Activated naive CD8-positive, alpha-beta T cell treated with anti-CD3 and anti-CD28 coated beads for 36 hours (primary cell): ENCODE measurements at regions not wholly inside any gene's neighbourhood (a gene's known extent, or its start where the extent isn't known, plus 50 kb on each side); places are given as distances from the start of the nearest gene placed in this dataset.

Source experiments
- DNase-seq: peaks from one replicate; pipeline ENCODE4 v3.0.0; 2021
- H3K27ac Mint-ChIP-seq: one replicate; pipeline ENCODE4 v1.8.0; 2022; ENCODE audit warnings: mild to moderate bottlenecking, moderate library complexity, mixed read lengths
- H3K27me3 Mint-ChIP-seq: one replicate; pipeline ENCODE4 v1.8.0; 2022; ENCODE audit warnings: mild to moderate bottlenecking, mixed read lengths
- H3K36me3 Mint-ChIP-seq: one replicate; pipeline ENCODE4 v1.8.0; 2021; ENCODE audit warnings: mild to moderate bottlenecking, mixed read lengths
- H3K4me1 Mint-ChIP-seq: one replicate; pipeline ENCODE4 v1.8.0; 2021; ENCODE audit warnings: mixed read lengths
- H3K4me3 Mint-ChIP-seq: one replicate; pipeline ENCODE4 v1.8.0; 2022; ENCODE audit warnings: mild to moderate bottlenecking, moderate library complexity, mixed read lengths
- H3K9me3 Mint-ChIP-seq: one replicate; pipeline ENCODE4 v1.8.0; 2022; ENCODE audit warnings: mixed read lengths

DNA sequence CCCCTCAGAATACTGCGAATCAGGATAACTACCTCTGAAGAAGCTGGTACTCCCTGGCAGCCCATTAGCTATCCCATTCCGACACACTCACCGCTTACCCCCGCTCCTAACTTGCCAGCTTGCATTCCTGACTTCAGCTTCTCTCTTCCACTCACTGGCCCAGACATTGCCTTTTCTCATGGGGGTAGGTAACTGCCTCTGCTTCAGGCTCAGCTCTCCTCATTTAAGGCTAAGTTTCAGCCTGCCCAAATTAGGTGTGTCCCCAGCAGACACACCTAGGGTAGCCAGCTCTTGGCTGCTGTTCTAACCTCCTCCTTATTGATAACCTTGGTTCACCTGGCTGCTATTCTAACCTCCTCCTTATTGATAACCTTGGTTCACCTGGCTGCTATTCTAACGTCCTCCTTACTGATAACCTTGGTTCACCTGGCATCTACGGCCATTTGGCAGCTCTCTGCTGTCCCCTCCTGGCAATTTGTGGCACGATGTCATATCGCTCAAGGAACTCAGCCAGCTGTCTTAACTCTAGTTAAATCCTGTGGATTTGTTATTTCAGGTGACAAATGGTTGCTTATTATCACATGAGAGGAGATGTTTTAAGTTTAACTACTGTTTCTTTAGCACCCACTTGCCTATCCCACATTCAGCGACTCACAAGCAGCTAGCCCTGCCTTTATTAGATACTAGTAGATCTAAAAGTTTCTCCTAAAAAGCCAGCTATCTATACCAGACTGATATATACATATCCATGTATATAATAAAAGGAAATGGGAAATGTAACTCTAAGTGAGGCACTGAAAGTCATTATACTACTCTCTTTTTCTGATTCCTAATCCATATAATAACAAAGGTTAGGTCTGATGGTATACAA lies 106.5 kb upstream of the ACP3 start:
- Mint-ChIP-seq H3K4me1 (no peaks in the 10 kb centered on the region), H3K27ac (no peak overlapping the region), H3K36me3 (no peaks in the 10 kb centered on the region), H3K4me3 (no peak overlapping the region), H3K9me3 (no peaks in the 10 kb centered on the region), H3K27me3 (peaks cover 18% of the 10 kb centered on the region)
- DNase-seq, result peak; percentile 2

DNA sequence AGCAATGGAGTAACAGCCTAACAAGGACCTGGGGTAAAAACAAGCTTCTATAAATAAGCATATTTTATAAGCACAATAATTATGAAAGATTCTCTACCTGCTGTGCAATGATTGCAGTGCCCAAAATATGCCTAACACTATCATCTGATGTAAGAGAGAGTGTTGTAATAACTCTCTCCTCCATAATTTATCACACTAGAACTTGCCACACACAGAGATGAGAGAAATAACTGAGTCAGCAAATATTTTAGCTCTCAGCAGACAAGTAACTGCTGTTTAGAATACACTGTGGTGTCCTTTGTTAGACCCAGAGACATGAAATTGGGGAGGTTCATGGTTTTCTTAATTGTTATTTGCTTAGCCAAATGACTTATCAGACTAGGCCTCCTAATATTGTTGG lies 105.3 kb upstream of the ACP3 start:
- no peak for DNase-seq
- Mint-ChIP-seq H3K27ac (no peak overlapping the region), H3K36me3 (no peaks in the 10 kb centered on the region), H3K9me3 (no peaks in the 10 kb centered on the region), H3K4me1 (no peaks in the 10 kb centered on the region), H3K27me3 (peaks cover 18% of the 10 kb centered on the region), H3K4me3 (no peak overlapping the region)

DNA sequence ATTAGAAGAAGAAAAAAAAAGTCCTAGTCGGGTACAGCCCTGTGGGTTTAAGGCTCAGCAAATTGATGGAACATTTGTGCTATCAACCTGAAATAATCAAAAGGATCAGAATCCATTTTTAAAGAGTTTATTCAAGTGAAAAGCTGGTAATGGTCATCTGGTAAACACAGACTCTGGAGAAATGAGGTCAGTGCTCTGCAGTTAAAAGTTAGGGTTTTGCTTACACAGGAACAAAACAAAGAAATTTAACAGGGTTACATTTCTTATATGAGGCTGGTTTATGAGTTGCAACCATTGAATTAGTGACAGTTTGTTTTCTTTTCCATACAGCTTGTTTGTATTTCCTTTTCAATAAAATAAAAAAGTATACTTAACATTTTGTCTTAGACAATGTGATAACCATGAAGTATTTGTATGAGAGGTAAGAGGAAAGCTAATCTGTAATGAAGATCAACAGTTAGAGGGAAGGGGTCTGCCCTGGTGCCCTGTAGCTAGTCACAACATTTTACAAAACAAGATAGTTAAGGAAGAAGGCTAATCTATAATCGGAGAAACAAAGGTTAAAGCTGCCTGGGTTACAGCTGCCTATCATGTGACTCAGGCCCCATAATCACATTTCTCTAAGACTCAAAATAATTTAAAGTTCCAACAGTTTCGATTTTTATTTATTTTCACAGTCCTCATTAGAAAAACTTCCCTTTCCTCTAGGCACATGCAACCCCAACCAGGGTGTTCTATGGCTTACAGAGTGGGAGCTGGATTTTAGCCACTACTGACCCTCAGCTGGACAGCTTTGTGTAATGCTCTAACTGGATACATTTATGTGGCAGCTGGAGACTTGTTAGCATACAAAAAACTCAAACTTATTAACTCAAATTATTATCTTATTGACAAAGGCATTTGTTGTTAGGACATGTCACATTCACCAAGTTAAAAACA lies 98.1 kb upstream of the ACP3 start:
- no peaks in the 10 kb centered on the region for H3K4me1 Mint-ChIP-seq
- H3K36me3 Mint-ChIP-seq, result no peaks in the 10 kb centered on the region

DNA sequence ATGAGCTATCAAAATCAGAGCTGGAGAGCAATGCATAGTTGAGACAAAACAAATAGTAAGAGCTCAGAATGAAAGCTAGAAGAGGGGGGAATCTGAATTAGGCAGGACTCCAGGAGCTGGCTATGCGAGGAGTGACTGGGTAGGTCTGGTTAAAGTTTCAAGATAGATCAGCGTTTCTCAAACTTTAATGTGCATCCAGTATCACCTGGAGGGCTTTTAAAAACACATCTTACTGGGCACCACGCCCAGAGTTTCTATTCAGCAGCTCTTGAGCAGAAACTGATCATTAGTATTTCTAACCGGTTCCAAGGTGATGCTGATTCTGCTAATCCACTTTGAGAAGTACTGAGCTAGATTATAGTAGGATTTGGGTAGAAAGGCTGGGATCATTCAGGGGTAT lies 96.2 kb upstream of the ACP3 start:
- Mint-ChIP-seq H3K36me3 (no peaks in the 10 kb centered on the region), H3K4me1 (no peaks in the 10 kb centered on the region), H3K4me3 (no peak overlapping the region), H3K9me3 (no peaks in the 10 kb centered on the region), H3K27me3 (no peaks in the 10 kb centered on the region), H3K27ac (no peak overlapping the region)
- no peak for DNase-seq

More for the DNA sequence above, 98.1 kb upstream of the ACP3 start:
- no peak overlapping the region for H3K27ac Mint-ChIP-seq
- H3K9me3 Mint-ChIP-seq, result no peaks in the 10 kb centered on the region
- DNase-seq, result no peak
- H3K27me3 Mint-ChIP-seq, result no peaks in the 10 kb centered on the region
- no peak overlapping the region for H3K4me3 Mint-ChIP-seq

DNA sequence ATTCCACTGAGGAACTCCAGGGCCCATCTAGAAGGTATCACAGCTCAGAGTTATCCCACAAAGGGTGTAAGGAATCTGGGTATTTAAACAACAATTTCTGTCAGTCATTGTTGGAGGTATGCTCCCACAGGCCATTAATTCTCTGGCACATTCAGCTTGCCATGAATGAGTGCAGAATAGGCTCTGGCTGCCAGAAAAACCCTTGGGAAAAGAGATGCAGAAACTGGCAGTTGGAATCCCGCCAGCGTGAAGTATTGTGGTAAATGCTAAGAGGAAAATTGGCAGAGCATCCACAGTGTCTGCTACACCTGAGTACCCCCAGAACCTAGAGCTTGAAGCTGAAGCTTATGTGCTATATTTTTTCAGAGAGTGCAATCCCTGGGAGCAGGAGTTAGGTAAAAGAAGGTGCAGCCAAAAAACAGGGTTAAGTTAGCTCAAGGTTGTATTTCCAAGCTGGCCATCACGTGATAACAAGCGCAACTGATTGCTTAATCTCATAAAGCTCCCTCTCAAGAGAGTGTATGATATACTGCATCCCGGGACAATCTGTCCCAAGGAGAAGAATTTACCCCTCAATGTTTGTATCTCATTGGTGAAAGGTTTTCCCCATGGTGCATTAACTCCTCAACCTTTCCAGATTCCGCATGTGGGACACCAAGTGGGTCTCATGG lies 94.2 kb upstream of the ACP3 start:
- Mint-ChIP-seq H3K27ac (no peak overlapping the region), H3K4me1 (no peaks in the 10 kb centered on the region), H3K4me3 (no peak overlapping the region), H3K9me3 (no peaks in the 10 kb centered on the region), H3K27me3 (no peaks in the 10 kb centered on the region), H3K36me3 (no peaks in the 10 kb centered on the region)
- no peak for DNase-seq

DNA sequence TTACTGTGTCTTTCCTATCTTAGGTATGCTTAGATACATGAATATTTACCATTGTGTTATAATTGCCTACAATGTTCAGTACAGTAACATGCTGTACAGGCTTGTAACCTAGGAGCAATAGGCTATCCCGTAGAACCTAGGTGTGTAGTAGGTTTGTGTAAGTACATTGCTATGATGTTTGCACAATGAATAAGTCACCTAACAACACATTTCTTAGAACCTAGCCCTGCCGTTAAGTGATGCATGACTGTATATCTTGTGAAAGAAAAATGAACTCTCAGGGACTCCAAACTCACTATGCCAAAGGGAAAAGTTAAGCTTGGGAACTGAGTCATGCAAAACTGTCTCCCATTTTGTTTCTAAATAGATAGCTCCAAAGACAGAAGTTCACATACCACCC lies 91.5 kb upstream of the ACP3 start:
- Mint-ChIP-seq H3K27me3 (peaks cover 2% of the 10 kb centered on the region), H3K4me3 (no peak overlapping the region), H3K4me1 (no peaks in the 10 kb centered on the region), H3K9me3 (no peaks in the 10 kb centered on the region), H3K36me3 (no peaks in the 10 kb centered on the region), H3K27ac (no peak overlapping the region)
- DNase-seq, result no peak

DNA sequence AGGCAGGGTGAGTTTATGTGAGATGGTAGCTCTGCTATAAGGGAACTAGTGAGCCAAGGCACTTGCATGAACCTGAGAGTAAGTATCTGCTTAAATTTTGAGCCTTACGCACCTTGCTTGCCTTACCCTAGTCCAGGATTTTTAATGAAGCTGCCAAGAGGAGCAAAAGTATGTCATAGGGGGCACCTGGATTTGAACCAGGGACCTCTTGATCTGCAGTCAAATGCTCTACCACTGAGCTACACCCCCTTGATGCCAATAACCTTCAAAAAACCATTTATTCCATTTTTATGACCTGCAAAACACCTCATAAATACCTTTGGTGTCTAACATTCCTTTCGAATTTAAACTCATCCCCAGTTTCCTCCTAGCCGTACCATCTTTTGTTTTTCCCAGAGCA lies 88.3 kb upstream of the ACP3 start:
- no peaks in the 10 kb centered on the region for H3K9me3 Mint-ChIP-seq
- H3K4me3 Mint-ChIP-seq, result no peak overlapping the region
- no peak for DNase-seq
- peaks cover 12% of the 10 kb centered on the region for H3K27me3 Mint-ChIP-seq
- H3K36me3 Mint-ChIP-seq, result no peaks in the 10 kb centered on the region
- no peak overlapping the region for H3K27ac Mint-ChIP-seq
- no peaks in the 10 kb centered on the region for H3K4me1 Mint-ChIP-seq

DNA sequence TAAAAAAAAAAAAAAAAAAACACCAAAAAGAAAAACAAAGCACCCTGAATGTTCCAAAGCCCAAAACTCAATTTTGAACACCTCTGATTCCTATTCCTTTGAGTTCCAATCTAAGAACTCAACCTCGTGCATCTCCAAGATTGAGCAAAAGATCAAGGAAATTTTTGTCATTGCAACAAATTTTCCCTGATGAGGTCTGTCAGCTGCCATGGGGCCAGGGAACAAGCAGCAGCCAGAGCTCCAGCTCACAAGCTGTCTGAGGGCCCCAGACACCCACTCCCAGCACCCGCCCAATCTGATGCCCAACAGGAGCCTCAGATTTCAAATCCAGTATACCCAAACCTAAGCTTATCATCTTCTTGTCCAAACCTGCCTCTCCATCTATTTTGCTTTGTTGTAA lies 87.6 kb upstream of the ACP3 start:
- H3K36me3 Mint-ChIP-seq, result no peaks in the 10 kb centered on the region
- no peak overlapping the region for H3K27ac Mint-ChIP-seq
- H3K4me1 Mint-ChIP-seq, result no peaks in the 10 kb centered on the region
- H3K4me3 Mint-ChIP-seq, result no peak overlapping the region
- H3K27me3 Mint-ChIP-seq, result peaks cover 15% of the 10 kb centered on the region
- no peaks in the 10 kb centered on the region for H3K9me3 Mint-ChIP-seq
- no peak for DNase-seq

DNA sequence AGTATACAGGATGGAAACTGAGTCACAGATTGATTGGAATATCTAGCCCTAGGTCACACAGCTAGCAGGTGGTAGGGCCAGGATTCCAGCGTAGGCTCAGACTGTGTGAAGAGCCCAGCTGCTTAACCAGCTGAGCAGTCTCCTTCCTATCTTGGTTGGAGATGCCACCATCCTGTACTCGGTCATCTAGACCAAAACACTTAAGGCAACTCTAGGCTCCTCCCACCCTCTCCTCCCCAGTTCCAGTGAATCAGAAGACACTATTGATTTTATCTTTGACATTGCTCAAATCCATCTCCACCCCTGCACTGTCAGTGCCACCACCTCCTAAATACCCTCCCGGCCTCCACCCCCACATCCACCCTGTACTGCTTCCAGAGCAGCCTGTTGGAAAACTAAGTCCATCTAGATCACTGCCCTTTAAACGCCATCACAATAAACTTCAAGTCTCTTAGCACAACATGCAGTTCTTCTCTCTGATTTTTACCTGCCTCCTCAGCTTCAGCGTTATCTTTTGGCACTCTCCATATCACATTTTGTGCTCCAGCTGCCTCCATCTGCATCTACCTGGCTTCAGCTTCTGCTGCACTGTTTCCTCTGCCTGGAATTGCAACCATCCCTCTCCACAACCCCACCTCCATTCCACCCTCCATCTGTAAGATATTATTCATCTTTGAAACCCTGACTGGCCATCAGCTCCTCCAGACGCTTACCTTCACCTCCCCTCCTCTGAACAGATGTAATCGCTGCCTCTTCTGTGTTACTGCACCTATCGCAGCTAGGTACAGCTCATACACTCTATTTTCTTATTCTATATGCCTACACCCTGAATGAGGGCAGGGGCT lies 86.8 kb upstream of the ACP3 start:
- no peak for DNase-seq
- peaks cover 15% of the 10 kb centered on the region for H3K27me3 Mint-ChIP-seq
- no peaks in the 10 kb centered on the region for H3K36me3 Mint-ChIP-seq
- peaks cover 1% of the 10 kb centered on the region for H3K9me3 Mint-ChIP-seq
- no peaks in the 10 kb centered on the region for H3K4me1 Mint-ChIP-seq
- no peak overlapping the region for H3K27ac Mint-ChIP-seq
- H3K4me3 Mint-ChIP-seq, result no peak overlapping the region

DNA sequence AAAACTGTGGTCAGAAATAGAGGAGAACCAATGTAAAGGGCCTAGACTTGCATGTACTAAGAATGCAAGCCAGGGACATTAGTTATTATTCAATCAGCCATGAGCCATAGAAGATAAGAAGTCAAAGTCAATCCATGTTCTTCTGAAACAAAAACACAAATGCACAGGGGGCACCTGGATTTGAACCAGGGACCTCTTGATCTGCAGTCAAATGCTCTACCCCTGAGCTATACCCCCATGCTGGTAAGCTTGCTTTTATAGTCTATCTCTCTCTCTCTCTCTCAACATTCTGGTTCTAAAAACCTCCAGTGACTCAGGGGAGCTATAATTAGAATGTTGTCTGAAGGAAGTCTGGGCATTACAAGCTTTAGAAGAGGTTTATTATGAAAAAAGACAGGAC lies 85.6 kb upstream of the ACP3 start:
- Mint-ChIP-seq H3K27ac (no peak overlapping the region), H3K9me3 (peaks cover 2% of the 10 kb centered on the region)

DNA sequence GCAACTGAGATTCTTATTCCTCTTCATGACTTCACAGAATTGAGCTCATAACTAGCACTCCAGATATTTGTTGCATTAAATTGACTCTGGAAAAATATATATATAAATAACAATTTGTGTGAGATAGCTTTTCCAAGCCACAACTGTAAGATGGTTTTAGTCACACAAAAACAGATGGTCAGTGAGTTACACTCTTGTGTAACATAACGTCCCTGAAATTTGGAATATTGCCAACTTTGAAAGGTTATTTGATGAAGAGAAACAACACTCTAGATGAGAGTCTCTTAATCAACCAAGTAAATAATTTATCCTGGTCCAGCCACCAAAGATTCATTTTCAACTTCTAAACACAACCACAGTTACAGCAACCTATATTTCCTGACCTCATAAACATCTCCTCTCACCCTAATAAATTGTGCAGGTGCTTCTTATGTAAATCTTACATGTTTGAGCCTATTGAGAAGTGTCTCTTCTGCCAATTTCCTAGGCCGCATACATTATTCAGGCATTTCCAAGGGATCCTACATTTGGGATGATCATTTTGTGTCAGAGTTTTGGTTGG lies 84.9 kb upstream of the ACP3 start:
- no peaks in the 10 kb centered on the region for H3K36me3 Mint-ChIP-seq
- H3K27ac Mint-ChIP-seq, result no peak overlapping the region
- H3K27me3 Mint-ChIP-seq, result peaks cover 15% of the 10 kb centered on the region
- peaks cover 2% of the 10 kb centered on the region for H3K9me3 Mint-ChIP-seq
- H3K4me3 Mint-ChIP-seq, result no peak overlapping the region
- no peaks in the 10 kb centered on the region for H3K4me1 Mint-ChIP-seq
- DNase-seq, result no peak

More for the DNA sequence above, 85.6 kb upstream of the ACP3 start:
- no peak for DNase-seq
- Mint-ChIP-seq H3K4me3 (no peak overlapping the region), H3K36me3 (no peaks in the 10 kb centered on the region), H3K27me3 (peaks cover 15% of the 10 kb centered on the region), H3K4me1 (no peaks in the 10 kb centered on the region)

DNA sequence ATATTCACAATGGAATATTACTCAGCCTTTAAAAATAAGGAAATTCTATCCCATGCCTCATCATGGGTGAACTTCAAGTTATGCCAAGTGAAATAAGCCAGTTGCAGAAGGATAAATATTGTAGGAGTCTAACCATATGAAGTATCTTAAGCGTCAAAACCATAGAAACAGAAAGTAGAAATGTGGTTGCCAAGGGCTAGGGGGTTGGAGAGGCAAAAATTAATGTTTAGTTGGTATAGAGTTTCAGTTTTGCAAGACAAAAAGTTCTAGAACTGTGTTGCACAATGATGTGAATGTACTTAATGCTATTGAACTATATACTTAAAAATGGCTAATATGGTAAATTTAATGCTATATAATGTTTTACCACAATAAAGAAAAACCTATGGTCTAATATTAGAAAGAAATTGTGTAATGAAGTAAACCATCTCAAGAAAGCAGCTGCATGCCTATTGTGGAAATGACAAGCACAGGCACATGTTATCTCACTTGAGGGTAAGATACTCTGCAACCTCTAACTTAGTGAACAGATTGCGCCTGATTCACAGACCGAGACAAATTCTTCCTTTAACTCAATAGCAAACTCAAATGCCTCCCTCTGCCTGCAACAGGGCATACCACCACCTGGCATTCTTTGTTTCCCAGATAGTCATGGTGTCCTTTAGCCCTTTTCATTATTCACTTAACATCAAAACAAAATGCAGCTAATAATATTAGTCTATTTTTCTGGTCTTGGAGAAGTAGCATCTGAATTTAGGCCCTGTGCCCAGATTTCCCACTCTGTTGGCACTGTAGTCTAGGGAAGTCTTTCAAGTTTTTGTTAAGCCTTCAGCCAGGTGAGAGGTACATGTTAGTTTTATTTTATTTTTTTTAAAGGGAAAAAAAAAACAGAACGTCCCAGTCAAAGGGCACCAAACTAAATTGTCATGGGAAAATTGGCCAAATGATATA lies 80.2 kb upstream of the ACP3 start:
- Mint-ChIP-seq H3K9me3 (peaks cover 2% of the 10 kb centered on the region), H3K4me3 (no peak overlapping the region), H3K27me3 (peaks cover 23% of the 10 kb centered on the region), H3K27ac (no peak overlapping the region), H3K4me1 (no peaks in the 10 kb centered on the region), H3K36me3 (no peaks in the 10 kb centered on the region)
- no peak for DNase-seq

DNA sequence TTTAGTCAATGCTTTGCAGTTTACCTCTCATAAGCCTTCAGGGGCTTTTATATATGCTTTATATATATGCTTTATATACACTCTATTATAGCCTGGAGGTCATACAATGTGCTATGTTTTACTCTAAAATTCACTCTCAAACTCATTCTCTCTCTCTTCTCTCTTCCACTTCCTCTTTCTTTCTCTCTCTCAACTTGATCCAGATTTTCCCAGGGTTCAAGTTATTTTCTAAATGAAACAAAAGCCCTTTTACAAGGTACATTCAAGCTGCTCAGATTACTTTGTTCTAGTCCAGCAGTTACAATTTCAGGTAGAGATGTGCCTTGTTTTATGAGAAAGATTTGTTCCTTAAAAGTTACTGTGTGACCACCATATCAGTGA lies 79.6 kb upstream of the ACP3 start:
- H3K4me3 Mint-ChIP-seq, result no peak overlapping the region
- H3K4me1 Mint-ChIP-seq, result no peaks in the 10 kb centered on the region
- no peak overlapping the region for H3K27ac Mint-ChIP-seq
- no peak for DNase-seq
- peaks cover 2% of the 10 kb centered on the region for H3K9me3 Mint-ChIP-seq
- peaks cover 24% of the 10 kb centered on the region for H3K27me3 Mint-ChIP-seq
- H3K36me3 Mint-ChIP-seq, result no peaks in the 10 kb centered on the region
